A549 (cell line): ENCODE measurements at regions not wholly inside any gene's neighbourhood (a gene's known extent, or its start where the extent isn't known, plus 50 kb on each side); places are given as distances from the start of the nearest gene placed in this dataset.

Experiments
- BHLHE40 ChIP-seq: IDR thresholded peaks from 2 replicates; pipeline ENCODE4 v1.6.1; 2012; ENCODE audit warnings: low read depth, low read length, inconsistent platforms
- CTCF ChIP-seq: fragments of >200 bp; sonication (Bioruptor Twin); formaldehyde crosslinking; IDR thresholded peaks from 3 replicates; pipeline ENCODE4 v1.5.1; 2016
- EP300 ChIP-seq, 2 experiments: fragments of >200 bp; sonication (Bioruptor Twin); formaldehyde crosslinking; IDR thresholded peaks; 2 replicates in 1 of 2; 3 replicates in 1 of 2; pipeline ENCODE4 v1.6.1; 2016 to 2017
- HEYL ChIP-seq: fragments of 250-450 bp; sonication (Bioruptor Pico); IDR thresholded peaks from 2 replicates; pipeline ENCODE4 v1.8.0; 2021; ENCODE audit warnings: mild to moderate bottlenecking, moderate library complexity
- KDM5A ChIP-seq: fragments of 200-600 bp; sonication (generic); IDR thresholded peaks from 2 replicates; pipeline ENCODE4 v1.6.1; 2016; ENCODE audit warnings: antibody characterized with exemption, mild to moderate bottlenecking
- MAX ChIP-seq: IDR thresholded peaks from 2 replicates; pipeline ENCODE4 v1.6.1; 2012
- NPAS2 ChIP-seq: fragments of 250-450 bp; sonication (Bioruptor Pico); IDR thresholded peaks from 2 replicates; pipeline ENCODE4 v1.8.0; 2022; ENCODE audit warnings: mild to moderate bottlenecking, moderate library complexity, borderline replicate concordance
- NR3C1 ChIP-seq: fragments of >200 bp; sonication (Bioruptor Twin); formaldehyde crosslinking; IDR thresholded peaks from 3 replicates; pipeline ENCODE4 v1.6.1; 2017
- PHF8 ChIP-seq: fragments of 200-600 bp; sonication (generic); IDR thresholded peaks from 2 replicates; pipeline ENCODE4 v1.6.1; 2016; ENCODE audit warnings: low read depth, mild to moderate bottlenecking, antibody characterized with exemption, moderate library complexity, borderline replicate concordance
- POLR2A ChIP-seq: IDR thresholded peaks from 2 replicates; pipeline ENCODE4 v1.6.1; 2012; ENCODE audit warnings: mild to moderate bottlenecking, low read length
- RAD21 ChIP-seq, 2 experiments: fragments of >200 bp in 1 of 2; sonication (Bioruptor Twin) in 1 of 2; formaldehyde crosslinking in 1 of 2; IDR thresholded peaks in 1 of 2; conservative IDR thresholded peaks in 1 of 2; 2 replicates in 1 of 2; 3 replicates in 1 of 2; pipeline ENCODE4 v1.6.1; 2012 to 2018; ENCODE audit warnings: inconsistent platforms in 1 of 2
- REST ChIP-seq: fragments of 200-600 bp; sonication (generic); IDR thresholded peaks from 2 replicates; pipeline ENCODE4 v1.6.1; 2016; ENCODE audit warnings: antibody characterized with exemption, mild to moderate bottlenecking, moderate library complexity

GRCh38 chr3:197407053-197407452 is 108.6 kb upstream of the DLG1 start:
- TF ChIP-seq POLR2A (no peak), RAD21 (conservative IDR thresholded peaks at IDR 0.05 in 1 of 2, IDR thresholded peaks at IDR 0.05 in 1 of 2) (no peak), MAX (no peak), NPAS2 (CRISPR knock-in tag) (no peak), KDM5A (no peak), CTCF (no peak), PHF8 (no peak), NR3C1 (no peak), BHLHE40 (no peak), REST (no peak), EP300 (IDR thresholded peaks at IDR 0.05) (no peak), HEYL (CRISPR knock-in tag) (no peak)
